ENCODE measurements at regions not wholly inside any gene's neighbourhood (a gene's known extent, or its start where the extent isn't known, plus 50 kb on each side); places are given as distances from the start of the nearest gene placed in this dataset.

GRCh38 chr4:138919094-138919936, 96.3 kb upstream of the NOCT start:
- DNase-seq, result peak; percentile 61

DNA sequence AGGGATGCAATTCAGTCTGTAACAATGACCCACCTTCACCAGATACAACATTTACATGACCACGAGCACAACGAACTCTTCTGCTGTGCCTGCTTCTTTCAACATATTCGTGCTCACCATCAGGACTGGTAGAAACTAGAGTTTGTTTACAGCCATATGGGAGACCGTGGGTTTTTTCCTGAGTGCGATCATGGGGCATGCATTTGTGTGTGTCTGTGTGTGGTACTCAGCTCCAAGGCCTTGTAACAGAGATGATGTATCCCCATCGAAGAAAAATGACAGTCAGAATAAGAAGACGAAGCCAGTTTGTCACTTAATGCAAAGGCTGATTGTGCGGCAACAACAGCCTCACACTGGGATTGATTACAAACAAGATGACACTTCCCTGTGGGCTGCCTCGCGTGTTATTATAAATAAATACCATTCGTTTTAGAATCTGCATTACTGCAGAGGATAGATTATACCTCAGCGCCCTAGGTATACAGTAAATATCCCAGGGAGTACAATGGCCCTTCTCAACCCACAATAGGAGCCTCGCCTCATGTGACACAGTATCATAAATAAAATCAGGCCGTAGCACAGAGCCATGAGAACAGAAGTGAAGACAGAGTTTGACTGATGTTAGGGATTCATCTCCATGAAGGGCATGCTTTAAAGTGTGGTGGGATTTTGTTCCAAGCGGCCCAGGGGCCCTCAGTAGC, 97.3 kb upstream of the NOCT start:
- DNase-seq, result no peak

DNA sequence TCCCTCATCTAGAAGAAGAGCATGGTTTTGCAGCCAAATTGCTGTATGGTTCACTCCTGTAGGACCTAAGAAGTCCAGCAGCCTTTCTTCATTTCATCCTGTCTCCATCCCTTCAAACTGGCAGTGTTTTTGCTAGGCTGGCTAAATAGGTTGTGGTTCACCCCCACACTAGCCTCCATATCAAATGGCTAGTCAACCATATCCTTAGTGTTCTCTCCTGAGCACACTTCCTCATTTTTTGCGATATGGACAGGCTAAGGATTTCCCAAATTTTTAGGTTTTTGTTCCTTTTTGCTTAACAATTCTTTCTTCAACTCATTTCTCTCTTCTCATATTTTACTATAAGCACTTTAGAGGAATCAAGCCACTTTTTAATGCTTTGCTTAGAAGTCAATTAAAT, 98.8 kb upstream of the NOCT start:
- no peak for DNase-seq

GRCh38 chr4:138915756-138916155, 99.8 kb upstream of the NOCT start:
- DNase-seq, result no peak

- no peak for DNase-seq
Observed at GRCh38 chr4:138912704-138913340, 102.8 kb upstream of the NOCT start.

DNA sequence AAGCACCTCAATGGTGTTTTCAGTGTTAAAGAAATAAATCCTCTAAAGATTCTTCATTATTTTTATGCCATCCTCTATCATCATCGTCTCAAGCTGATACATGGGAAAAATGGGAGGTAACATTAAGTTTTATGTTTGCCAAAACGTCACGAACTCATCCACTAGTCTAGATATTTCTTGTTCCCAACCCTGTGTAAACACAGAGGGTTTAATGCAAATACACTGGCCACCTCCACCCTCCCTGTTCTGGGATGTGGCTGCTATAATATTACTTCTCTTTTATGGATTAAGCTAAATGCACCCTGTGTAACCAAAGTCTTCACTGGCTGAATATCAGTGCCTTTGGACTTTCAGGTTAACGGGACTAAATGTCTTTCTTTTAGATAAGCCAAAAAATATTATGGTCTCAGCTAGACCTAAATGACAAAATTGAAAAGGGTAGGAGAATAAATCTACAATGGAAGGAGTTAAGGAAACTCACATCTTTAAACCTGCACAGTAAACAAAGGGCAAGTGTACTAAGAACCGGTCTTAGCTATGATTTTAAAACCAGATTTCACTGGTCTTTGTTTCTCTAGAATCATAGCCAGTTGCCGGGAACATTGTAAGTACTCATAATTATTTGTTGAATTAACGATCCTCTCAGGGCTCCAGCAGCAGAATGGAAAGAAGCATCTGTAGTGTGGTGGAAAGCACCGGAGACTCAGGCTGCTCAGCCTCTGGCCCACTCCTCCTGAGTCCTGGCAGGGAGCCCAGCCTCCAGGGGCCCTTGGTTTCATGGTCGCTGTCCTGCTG, 103.5 kb upstream of the NOCT start:
- no peak for DNase-seq

- DNase-seq, result no peak
Observed at GRCh38 chr4:138910914-138911336, 104.7 kb upstream of the NOCT start.

DNA sequence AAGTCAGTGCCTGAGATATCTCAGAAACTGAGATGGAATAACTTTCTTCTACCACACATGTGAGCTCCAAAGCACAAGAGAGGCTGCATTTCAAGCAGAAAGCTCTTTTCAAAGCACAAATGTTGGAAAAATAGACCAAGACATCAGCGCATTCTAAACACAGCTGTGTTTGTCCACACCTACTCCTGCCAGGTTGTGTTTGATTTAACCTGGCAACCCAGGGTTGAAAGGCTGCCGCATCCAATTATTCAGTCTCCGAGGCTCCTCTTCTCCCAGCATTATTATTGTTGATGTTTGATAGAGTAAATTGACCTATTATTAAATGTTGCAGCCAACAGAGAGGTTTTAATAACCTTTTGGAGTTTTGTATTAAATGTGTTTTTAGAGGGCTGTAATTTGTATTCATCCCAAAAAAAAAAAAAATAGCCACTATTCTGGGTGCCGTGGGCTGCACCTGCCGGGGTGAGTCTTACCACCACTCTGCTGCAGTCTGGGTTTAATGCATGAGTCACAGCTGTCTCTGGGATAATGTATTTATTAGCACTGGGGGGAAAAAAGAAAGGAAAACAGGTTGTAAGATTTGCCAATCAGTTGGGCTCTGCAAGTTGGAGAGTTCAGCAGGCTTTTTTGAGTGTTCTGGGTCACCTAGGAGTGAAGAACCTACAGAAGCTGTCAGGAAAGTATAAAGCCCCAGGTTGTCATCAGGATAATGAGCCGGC, 105.2 kb upstream of the NOCT start:
- DNase-seq, result no peak

GRCh38 chr4:138909587-138909986, 106.0 kb upstream of the NOCT start:
- DNase-seq, result no peak

DNA sequence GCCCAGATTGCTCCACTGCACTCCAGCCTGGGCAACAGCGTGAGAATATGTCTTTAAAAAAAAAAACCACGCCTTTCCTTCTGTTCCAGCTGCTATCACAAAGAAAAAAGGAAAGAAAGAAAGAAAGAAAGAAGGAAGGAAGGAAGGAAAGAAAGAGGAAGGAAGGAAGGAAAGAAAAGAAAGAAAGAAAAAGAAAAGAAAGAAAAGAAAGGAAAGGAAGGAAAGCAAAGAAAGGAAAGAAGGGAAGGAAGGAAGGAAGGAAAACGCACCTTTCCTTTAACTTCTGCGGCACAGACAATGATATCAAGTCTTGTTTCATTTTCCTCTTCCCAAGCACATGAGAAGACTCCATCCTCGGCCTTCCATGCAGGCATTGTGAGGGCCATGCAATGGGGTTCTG, 107.4 kb upstream of the NOCT start:
- DNase-seq, result no peak

GRCh38 chr4:138907174-138907573, 108.4 kb upstream of the NOCT start:
- no peak for DNase-seq

DNA sequence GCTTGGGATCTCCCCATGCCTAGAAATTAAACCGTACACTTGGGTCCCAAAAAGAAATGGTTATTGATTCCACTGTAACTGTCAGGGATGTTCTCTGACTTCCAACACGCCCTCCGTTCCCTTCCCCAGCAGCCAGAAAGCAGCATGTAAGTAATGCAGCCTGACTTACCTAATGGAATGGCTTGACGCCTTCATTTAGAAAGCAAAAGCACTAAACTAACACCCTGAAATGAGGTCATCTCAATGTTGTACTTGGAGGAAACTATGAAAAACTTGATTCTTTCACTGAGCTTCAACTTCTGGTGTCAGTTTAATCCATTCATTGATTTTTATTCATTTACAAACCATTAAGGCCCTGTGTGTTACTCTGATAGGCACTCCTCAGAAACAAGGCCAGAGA, 110.8 kb upstream of the NOCT start:
- DNase-seq, result no peak

DNA sequence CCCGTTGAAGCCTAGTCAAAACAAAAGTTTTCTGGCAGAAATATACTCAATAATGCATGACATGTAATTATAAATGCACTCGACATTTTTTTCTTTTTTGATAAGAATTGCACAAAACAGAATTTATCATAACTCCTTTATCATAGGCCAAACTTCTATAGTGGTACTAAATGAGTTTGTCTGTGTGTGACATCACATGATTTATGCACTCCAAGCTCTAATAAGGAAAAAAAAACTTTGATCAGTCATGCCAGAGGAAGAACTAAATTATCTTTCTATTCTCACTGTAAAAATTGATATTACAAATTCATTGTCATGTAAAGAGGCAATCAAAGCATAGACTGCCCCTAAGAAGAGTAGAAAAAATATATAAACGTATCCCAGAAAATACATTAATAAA, 112.4 kb upstream of the NOCT start:
- no peak for DNase-seq

DNA sequence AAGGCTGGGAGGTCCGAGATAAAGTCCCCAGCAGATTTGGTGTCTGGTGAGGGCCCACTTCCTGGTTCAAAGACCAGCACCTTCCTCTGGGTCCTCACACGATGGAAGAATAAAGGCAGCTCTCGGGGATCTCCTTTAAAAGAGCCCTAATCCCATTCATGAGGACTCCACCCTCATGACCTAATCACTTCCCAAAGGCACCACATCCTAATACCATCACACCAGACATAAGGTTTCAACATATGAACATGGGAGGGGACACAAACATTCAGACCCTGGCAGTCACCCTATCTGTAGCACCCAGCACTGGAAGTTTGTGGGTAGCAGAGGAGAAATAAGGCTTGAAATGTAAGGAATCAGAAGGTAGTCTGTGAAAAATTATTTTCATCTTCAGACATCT, 112.9 kb upstream of the NOCT start:
- DNase-seq, result no peak

DNA sequence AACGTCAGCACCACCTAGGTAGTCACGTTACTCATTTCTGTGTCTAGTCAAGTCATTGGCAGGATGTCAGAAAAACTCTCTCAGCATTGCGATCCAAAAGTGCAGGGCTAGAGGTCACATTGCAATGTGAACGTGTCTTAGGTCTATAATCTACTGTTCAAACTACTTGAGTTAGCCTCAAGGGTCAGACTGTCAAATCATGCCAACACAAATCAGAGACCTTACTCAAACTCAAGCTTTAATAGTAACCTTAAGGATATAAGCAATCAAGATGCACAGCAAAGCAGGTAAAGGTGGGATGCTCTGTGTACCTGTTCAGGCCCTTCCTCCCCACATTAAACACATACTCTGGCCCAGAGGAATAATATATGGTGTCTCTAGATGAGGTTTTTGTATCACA, 114.4 kb upstream of the NOCT start:
- DNase-seq, result no peak

DNA sequence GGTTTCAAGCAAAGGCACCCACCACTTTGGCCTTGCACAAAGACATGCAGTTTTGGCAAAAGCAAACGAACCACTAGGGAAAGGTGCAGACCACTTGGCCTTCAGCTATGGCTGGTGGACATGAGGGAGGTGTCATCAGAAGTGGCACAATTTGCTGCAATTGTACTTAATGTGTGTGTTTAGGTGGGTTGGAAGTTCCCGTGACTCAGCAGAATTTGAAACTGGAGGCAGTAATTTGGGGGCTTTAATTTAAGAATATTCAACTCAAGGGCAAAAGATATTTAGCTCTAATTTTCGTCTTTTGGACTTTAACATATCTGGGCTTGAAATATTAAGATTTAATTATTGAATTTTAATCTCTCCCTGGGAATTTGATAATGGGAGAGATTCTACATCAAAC, 115.6 kb upstream of the NOCT start:
- no peak for DNase-seq

GRCh38 chr4:138898282-138898681, 117.3 kb upstream of the NOCT start:
- DNase-seq, result no peak

DNA sequence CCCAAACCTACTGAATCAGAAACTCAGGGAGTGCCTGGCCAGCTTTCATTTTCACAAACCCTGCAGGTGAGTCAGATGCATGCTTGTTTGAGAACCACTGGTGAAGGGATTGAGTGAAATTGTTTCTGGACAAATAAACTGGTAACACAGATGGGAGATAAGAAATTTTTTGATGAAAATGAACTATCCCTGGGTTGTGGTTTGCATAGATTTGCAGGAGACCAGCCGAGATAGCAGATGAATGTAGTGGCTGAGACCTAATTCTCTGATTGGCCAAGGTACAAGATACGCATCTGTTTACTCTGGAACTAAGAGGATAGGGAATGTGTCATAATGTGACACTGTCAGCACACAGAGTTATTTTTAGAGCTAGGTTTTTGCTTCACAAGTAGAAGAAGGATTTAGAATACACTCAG, 117.8 kb upstream of the NOCT start:
- no peak for DNase-seq

DNA sequence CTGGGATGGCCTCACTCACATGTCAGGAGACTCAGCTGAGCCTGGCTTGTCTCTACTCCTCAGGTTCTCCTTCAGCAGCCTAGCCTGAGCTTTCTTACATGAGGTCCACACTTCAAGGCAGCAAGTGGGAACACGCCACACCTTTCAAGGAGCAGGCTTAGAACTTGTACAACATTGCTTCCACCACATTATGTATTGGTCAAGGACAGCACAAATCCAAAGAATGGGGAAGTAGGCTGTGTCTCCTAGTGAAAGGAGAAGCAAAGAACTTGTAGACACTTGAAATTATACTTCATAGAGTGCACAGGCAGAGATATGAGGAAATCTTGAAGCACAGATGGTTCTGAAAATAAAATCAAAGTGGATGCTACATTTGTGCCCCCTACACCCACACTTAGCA, 120.9 kb upstream of the NOCT start:
- no peak for DNase-seq

- no peak for DNase-seq
Observed at GRCh38 chr4:138894011-138894410, 121.6 kb upstream of the NOCT start.

GRCh38 chr4:138892483-138893407, 122.8 kb upstream of the NOCT start:
- DNase-seq, result no peak
